NCI-H345 treated with DMSO at 0.1 percent for 48 hours (cell line): ENCODE measurements at regions not wholly inside any gene's neighbourhood (a gene's known extent, or its start where the extent isn't known, plus 50 kb on each side); places are given as distances from the start of the nearest gene placed in this dataset.
"Not testable (repeated sequence)": the region's sequence is repeated elsewhere in the genome, so short reads cannot be mapped to it uniquely, and the experiment has no call there.

Source experiments
- DNase-seq: peaks from one replicate; lab custom pipeline; 2025; ENCODE audit not compliant: unreplicated experiment; lab: John Stamatoyannopoulos, UW

- DNase-seq = no peak
Observed at GRCh38 chr17:34741967-34742366, 162.6 kb downstream of the TMEM132E start.

GRCh38 chr17:34740565-34741520 is 161.5 kb downstream of the TMEM132E start:
- no peak for DNase-seq

GRCh38 chr17:34739386-34739785 is 160.0 kb downstream of the TMEM132E start:
- no peak for DNase-seq

GRCh38 chr17:34737673-34738072 is 158.3 kb downstream of the TMEM132E start:
- not testable (repeated sequence) for DNase-seq

DNA sequence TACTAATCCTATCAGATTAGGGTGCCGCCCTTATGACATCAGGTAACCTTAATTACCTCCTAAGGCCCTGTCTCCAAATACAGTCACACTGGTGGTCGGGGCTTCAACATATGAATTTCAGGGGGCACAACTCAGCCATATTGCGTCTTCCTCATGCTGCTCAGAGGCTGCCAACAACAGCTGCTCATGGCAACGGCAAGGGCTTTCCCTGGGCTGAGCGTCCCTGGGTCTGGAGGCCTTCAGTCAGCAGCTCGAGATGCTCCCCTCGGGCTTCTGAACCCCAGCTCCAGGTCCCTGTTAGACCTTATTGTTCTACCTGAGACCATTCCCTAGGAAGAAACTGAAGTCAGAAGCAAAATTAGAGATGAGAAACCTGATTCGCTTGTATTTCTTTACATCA is 157.2 kb downstream of the TMEM132E start:
- no peak for DNase-seq

- DNase-seq = no peak
Observed at GRCh38 chr17:34733333-34733732, 154.0 kb downstream of the TMEM132E start.

DNA sequence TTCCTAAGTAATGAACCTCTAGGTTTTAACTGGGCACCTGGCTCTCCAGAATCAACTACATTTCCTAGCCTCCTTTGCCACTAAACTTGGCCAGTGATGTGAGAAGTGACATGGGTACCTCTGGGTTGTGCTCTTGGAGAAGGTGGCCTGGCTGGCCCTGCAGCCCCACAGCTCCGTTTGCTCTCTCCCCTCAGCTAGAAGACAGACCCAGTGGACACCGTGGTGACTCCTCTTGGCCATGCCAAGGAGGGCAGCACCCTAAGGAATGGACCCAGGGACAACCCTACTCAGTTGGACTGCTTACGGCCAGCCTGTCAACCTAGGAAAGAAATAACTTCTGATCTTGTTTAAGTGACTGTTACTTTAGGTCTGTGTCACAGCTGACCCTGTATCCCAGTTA is 151.4 kb downstream of the TMEM132E start:
- no peak for DNase-seq

DNA sequence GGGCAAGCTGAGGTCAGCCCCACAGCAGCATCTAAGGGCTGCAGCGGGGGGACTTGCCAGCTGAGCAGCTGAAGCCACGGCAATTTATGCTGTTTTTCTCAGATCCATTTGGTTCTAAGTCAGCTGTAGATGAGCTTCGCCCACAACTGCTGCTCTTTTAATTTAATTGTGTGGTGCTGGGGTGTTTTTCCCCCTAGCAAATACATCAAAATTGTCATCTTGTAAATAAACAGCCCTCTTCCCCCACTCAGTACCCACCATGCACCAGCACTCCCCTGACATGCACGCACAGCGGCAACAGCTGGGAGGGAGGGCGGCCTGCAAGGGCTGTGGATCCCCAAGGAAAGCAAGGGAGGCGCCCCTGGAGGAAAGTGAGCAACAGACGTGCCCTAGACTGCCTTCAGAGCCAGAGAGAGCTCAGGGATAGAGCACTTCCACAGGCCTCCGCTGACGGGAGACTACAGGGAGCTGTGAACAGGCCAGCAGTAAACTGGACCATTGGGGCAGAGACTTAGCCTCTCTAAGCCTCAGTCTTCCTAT is 149.5 kb downstream of the TMEM132E start:
- DNase-seq = no peak

DNA sequence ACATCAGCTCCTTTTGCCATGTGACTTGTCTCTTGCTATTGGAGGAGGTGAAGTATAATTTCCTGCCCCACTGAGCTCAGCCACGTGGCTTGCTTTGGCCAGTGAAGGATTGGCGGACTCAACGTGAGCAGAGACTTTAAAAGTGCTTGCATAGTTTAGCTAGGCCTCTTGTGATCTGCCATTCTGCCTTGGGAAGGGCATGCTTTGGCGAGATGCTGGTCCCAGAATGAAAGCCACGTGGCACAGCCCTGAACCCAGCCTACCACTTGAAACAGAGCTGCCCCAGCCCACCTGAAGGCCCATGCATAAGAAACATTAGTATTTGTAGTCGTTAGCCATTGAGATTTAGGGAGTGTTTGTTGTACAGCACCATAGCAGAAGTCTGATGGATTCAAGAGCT is 148.2 kb downstream of the TMEM132E start:
- DNase-seq = no peak

DNA sequence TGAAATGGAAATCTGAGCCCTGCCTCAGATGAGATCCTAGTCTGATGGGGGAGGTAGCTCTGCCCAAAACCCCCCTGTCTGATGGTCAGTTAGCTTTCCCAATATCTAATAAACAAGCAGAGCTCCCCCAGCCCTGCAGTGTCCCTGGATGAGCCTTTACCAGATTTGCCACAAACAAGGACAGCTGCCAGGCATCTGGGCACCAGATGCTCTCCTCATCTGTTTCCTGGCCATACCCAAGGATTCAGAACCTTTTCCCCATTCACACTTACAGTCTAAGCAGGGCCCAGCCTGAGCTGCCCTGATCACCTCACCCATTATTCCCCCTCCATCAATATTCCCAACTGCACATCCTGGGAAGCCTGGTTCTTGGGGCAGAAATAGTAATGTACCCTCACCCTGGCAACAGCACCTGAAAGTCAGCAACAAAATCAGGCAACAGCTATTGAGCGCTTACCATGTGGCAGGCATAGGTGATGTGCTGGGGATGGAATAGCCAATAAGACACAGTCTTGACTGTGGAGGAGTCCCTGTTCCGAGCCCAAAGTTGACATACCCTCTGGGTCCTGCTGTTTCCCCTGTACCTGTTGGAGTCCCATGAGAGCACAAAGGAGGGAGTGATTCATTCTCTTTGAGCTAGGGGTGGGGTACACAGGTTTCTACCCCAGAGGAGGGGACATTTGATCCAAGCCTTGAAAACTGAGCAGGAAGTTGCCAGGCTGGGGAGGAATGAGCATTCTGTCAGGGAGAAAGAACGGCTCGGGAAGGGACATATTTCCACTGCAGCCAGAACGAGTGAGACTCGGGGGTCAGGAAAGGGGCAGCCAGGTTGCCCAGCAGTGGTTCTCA is 147.4 kb downstream of the TMEM132E start:
- DNase-seq = no peak

DNA sequence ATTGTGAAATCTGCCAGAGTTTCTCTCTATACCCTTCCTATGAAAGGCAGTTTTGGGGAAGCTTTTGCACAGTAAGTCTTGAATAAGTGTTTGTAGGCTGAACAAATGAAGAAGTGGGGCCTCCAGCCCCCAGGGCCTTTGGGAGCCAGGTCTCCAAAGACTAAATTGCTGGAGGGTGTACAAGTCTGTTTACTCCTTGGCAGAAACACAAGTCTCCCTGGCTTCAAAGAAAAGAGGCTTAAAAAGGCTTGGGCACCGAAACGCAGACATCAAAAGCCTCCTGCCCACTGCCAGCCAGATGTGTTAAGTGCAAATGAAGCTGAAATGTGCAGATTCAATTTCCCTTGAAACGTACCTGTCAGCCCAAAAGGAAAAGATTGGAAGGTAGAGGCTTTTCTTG is 146.3 kb downstream of the TMEM132E start:
- no peak for DNase-seq

- DNase-seq = no peak
Observed at GRCh38 chr17:34725008-34725407, 145.6 kb downstream of the TMEM132E start.

- no peak for DNase-seq
Observed at GRCh38 chr17:34723875-34724274, 144.5 kb downstream of the TMEM132E start.

- no peak for DNase-seq
Observed at GRCh38 chr17:34721326-34721725, 141.9 kb downstream of the TMEM132E start.

- no peak for DNase-seq
Observed at GRCh38 chr17:34720760-34721159, 141.4 kb downstream of the TMEM132E start.

DNA sequence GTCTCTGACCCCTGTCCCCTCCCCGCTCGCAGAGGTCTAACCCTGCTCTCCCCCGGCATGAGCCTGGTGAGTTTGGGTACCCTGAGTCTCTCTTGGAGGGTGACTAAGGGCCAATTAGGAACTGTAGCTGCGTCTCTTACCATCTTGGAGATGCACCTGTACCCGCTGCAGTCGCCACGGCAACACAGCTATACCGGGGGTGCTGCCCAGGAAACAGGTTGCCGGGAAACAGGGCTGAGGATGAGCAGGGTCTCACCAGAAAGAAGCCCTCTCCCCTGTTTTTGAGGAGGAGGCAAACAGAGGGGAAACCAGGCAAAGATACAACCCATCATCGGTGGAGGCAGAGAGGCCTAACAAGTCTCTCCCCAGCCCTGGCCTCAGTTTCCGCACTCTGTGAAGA is 140.2 kb downstream of the TMEM132E start:
- no peak for DNase-seq

GRCh38 chr17:34717092-34717491 is 137.7 kb downstream of the TMEM132E start:
- no peak for DNase-seq

DNA sequence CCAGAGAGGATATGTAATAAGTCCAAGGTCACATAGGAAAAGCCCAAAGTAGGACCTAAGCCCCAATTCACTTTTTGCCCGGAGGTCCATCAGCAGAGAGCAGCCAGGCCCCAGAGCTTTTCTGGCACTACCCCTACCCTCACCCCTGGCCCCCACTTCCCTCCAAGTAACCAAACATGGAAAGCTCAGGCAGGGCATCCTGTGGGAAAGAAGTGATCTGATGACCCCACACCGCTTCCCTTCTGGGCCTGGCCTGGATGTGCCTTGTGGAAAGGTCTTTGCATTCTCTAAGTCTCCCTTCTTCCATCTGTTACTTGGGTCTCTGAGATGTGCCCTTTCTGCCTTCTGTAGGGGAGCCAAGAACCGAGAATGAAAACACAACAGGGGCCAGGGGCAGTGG is 136.9 kb downstream of the TMEM132E start:
- no peak for DNase-seq

DNA sequence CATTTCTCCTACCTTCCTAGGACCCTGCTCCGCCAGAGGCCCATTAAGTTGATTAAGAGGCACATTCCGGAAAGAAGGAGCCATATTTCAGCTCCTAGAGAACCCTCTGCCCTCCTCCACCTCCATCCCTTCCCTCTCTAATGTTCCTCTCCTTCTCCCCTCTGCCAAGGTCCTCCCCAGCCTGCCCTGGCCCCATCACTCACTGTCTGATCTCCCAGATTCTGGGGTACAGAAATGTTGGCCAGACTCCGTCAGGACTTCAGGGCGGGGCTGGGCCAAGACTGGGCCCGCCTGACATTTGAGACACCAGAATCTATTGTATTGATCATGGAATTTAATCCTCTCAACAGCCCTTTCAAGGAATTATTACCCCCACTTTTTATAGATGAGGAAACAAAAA is 136.1 kb downstream of the TMEM132E start:
- no peak for DNase-seq

GRCh38 chr17:34714475-34715410 is 135.4 kb downstream of the TMEM132E start:
- DNase-seq = no peak

GRCh38 chr17:34713687-34714086 is 134.3 kb downstream of the TMEM132E start:
- DNase-seq = no peak
